ENCODE measurements at regions not wholly inside any gene's neighbourhood (a gene's known extent, or its start where the extent isn't known, plus 50 kb on each side); places are given as distances from the start of the nearest gene placed in this dataset.
A peak's percentile ranks its signal among the peaks of the same experiment; 100 is the strongest.
"Not testable (repeated sequence)": the region's sequence is repeated elsewhere in the genome, so short reads cannot be mapped to it uniquely, and the experiment has no call there.

- no peaks in the 10 kb centered on the region for H3K9me3 Mint-ChIP-seq
- H3K36me3 Mint-ChIP-seq (ENCODE audit: insufficient read depth): no peaks in the 10 kb centered on the region
- no peak overlapping the region for H3K27ac Mint-ChIP-seq (ENCODE audit: low read depth)
- H3K4me1 Mint-ChIP-seq: no peaks in the 10 kb centered on the region
- ATAC-seq (replicated peaks; ENCODE audit: extremely low read depth, poor library complexity, severe bottlenecking) (no peak), DNase-seq (ENCODE audit: low spot score in 2 of 2) (no peak)
- no peak overlapping the region for H3K4me3 Mint-ChIP-seq
- H3K27me3 Mint-ChIP-seq: peaks cover 55% of the 10 kb centered on the region
Measured at GRCh38 chr10:29820890-29821461, 186.2 kb upstream of the SVIL start.

DNA sequence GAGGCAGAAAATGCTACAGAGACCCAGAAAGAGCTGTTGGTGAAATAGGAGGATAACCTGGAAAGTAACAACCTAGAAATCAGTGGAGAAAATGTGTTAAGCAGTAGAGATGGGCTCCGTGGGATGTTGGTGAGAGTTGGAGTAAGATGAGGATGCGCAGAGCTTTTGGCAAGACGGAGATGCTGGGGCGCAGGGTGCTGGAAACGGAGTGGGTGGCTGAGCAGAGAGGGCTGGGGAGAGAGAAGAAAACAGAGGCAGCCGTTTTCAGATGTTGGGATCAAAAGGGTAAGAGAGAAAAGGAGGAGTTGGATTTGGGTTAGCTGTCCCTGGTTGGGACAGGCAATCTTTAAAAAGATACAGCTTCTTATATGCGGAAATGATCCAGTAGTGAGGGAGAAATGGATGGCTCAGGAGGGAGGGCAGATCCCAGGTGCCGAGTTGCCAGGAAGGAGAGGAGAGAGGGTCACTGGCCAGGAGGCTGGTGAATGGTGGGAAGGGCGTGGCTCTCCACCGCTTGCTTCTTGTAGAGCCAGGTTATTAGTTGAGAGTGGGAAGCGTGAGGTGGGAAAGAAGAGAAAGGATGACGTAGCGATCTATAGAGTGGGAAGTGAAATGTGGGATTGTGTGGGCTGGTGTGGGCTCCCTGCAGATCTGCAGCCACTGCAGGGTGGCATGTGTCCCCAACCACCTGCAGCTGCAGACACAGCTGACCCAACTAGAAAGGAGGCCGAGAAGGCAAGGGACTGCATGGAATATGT is 182.2 kb upstream of the SVIL start:
- Mint-ChIP-seq H3K27me3 (peaks cover 44% of the 10 kb centered on the region), H3K4me1 (no peaks in the 10 kb centered on the region), H3K9me3 (no peaks in the 10 kb centered on the region), H3K4me3 (no peak overlapping the region), H3K36me3 (ENCODE audit: insufficient read depth) (no peaks in the 10 kb centered on the region), H3K27ac (ENCODE audit: low read depth) (no peak overlapping the region)
- ATAC-seq (replicated peaks; ENCODE audit: extremely low read depth, poor library complexity, severe bottlenecking) (no peak), DNase-seq (ENCODE audit: low spot score in 2 of 2) (no peak)

DNA sequence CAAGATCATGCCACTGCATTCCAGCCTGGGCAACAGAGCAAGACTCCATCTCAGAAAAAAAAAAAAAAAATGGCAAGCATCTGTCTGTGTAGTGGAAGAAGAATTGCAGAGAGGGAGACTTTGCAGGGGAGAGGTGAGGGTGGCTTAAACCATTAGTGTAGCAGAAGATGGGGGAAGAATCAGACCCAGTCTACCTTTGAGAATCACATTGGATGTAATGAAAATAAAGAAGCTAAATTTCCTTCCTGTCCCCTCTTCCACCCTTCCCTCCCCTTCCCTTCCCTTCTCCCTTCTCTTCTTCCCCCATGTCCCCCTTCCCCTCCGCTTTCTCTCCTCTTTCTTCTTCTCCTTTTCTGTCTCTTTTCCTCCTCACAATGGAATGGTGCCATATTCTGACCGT is 180.8 kb upstream of the SVIL start:
- H3K27ac Mint-ChIP-seq (ENCODE audit: low read depth): no peak overlapping the region
- H3K4me3 Mint-ChIP-seq: no peak overlapping the region
- ATAC-seq (replicated peaks; ENCODE audit: extremely low read depth, poor library complexity, severe bottlenecking): no peak
- no peaks in the 10 kb centered on the region for H3K36me3 Mint-ChIP-seq (ENCODE audit: insufficient read depth)
- H3K27me3 Mint-ChIP-seq: peaks cover 39% of the 10 kb centered on the region
- H3K4me1 Mint-ChIP-seq: no peaks in the 10 kb centered on the region
- no peaks in the 10 kb centered on the region for H3K9me3 Mint-ChIP-seq
- no peak for DNase-seq (ENCODE audit: low spot score in 2 of 2)

GRCh38 chr10:29811751-29812427 is 177.1 kb upstream of the SVIL start:
- Mint-ChIP-seq H3K4me3 (no peak overlapping the region), H3K36me3 (ENCODE audit: insufficient read depth) (no peaks in the 10 kb centered on the region), H3K27me3 (peaks cover 59% of the 10 kb centered on the region), H3K27ac (ENCODE audit: low read depth) (no peak overlapping the region), H3K4me1 (no peaks in the 10 kb centered on the region), H3K9me3 (no peaks in the 10 kb centered on the region)
- DNase-seq (ENCODE audit: low spot score in 2 of 2) (peak in 1 of 2 donors; percentile 12), ATAC-seq (replicated peaks; ENCODE audit: extremely low read depth, poor library complexity, severe bottlenecking) (peak; percentile 84)

DNA sequence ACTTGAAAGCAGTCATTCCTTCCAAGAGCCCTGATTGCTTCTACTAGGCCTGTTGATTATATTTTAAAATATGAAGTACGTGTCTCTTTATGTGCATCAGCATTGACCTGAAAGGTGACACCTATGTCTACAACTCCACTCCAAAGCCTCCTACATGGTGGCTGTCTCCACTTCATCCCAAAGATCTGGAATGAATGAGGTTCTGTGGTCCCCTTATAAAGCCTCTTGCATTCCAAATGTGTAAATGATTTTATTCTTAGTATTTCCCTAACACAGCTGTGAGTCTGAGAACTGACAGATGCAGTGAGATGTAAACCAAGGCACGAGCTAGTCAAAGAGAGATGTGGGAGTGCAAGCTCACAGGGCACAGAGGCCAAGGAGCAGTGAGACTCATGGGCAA is 176.0 kb upstream of the SVIL start:
- peaks cover 55% of the 10 kb centered on the region for H3K27me3 Mint-ChIP-seq
- no peak overlapping the region for H3K4me3 Mint-ChIP-seq
- ATAC-seq (replicated peaks; ENCODE audit: extremely low read depth, poor library complexity, severe bottlenecking) (no peak), DNase-seq (ENCODE audit: low spot score in 2 of 2) (no peak)
- H3K4me1 Mint-ChIP-seq: no peaks in the 10 kb centered on the region
- peak overlapping the region; percentile 20 for H3K27ac Mint-ChIP-seq (ENCODE audit: low read depth)
- no peaks in the 10 kb centered on the region for H3K9me3 Mint-ChIP-seq
- H3K36me3 Mint-ChIP-seq (ENCODE audit: insufficient read depth): no peaks in the 10 kb centered on the region

GRCh38 chr10:29810231-29810630 is 175.5 kb upstream of the SVIL start:
- DNase-seq (ENCODE audit: low spot score in 2 of 2); H3K36me3 Mint-ChIP-seq (ENCODE audit: insufficient read depth); ATAC-seq (replicated peaks; ENCODE audit: extremely low read depth, poor library complexity, severe bottlenecking); H3K4me3 Mint-ChIP-seq; H3K9me3 Mint-ChIP-seq; H3K27ac Mint-ChIP-seq (ENCODE audit: low read depth); H3K4me1 Mint-ChIP-seq: not testable (repeated sequence)
- peaks cover 61% of the 10 kb centered on the region for H3K27me3 Mint-ChIP-seq

DNA sequence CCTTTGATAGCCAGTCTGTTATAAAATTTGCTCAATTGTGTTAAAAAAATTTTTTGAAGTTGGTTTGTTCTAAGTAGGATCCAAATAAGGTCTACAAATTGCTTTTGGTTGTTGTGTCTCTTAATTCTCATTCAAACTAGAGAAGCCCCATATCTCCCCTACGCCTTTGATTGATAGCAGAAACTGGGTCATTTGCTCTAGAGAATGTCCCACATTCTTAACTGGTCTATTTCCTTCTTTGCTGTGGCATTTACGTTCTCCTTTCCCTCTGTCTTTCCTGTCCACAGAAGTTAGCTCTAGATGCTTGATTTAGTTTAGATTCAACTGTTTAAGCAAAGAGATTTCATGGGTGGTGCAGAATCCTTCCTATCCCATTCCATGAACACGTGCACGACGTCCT is 174.6 kb upstream of the SVIL start:
- Mint-ChIP-seq H3K27ac (ENCODE audit: low read depth) (no peak overlapping the region), H3K36me3 (ENCODE audit: insufficient read depth) (no peaks in the 10 kb centered on the region), H3K4me3 (no peak overlapping the region), H3K27me3 (peaks cover 60% of the 10 kb centered on the region), H3K9me3 (no peaks in the 10 kb centered on the region), H3K4me1 (no peaks in the 10 kb centered on the region)
- DNase-seq (ENCODE audit: low spot score in 2 of 2): no peak
- no peak for ATAC-seq (replicated peaks; ENCODE audit: extremely low read depth, poor library complexity, severe bottlenecking)

- no peak for DNase-seq (ENCODE audit: low spot score in 2 of 2)
- H3K4me3 Mint-ChIP-seq: no peak overlapping the region
Measured at GRCh38 chr10:29807163-29807806, 172.5 kb upstream of the SVIL start.

DNA sequence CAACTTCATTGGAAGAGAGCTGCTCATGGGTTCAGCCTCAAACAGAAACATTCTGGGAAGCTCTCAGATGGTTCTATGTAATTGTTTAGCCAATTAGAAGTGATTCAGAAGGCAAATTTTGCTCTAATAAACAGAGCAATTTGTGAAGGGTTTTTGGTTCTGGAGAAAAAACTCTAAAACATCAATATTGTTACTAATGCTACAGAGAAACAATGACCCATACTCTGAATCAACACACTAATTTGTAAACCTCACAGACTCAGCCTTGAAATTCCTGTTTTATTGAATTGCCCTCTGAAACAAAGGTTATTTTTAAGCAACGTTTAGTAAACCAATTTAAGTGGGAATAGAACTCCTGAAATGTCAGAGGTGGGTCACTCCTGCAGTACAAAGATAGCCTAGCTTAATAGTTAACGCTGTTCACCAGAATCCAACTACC is 171.6 kb upstream of the SVIL start:
- no peak overlapping the region for H3K4me3 Mint-ChIP-seq
- no peaks in the 10 kb centered on the region for H3K36me3 Mint-ChIP-seq (ENCODE audit: insufficient read depth)
- DNase-seq (ENCODE audit: low spot score in 2 of 2): no peak
- no peak for ATAC-seq (replicated peaks; ENCODE audit: extremely low read depth, poor library complexity, severe bottlenecking)
- H3K27me3 Mint-ChIP-seq: peaks cover 60% of the 10 kb centered on the region
- H3K9me3 Mint-ChIP-seq: no peaks in the 10 kb centered on the region
- no peaks in the 10 kb centered on the region for H3K4me1 Mint-ChIP-seq
- H3K27ac Mint-ChIP-seq (ENCODE audit: low read depth): no peak overlapping the region

More at GRCh38 chr10:29807163-29807806, 172.5 kb upstream of the SVIL start:
- no peak for ATAC-seq (replicated peaks; ENCODE audit: extremely low read depth, poor library complexity, severe bottlenecking)
- H3K36me3 Mint-ChIP-seq (ENCODE audit: insufficient read depth): no peaks in the 10 kb centered on the region
- H3K27me3 Mint-ChIP-seq: peaks cover 52% of the 10 kb centered on the region
- no peaks in the 10 kb centered on the region for H3K9me3 Mint-ChIP-seq
- no peaks in the 10 kb centered on the region for H3K4me1 Mint-ChIP-seq
- H3K27ac Mint-ChIP-seq (ENCODE audit: low read depth): no peak overlapping the region

- Mint-ChIP-seq H3K27me3 (peaks cover 55% of the 10 kb centered on the region), H3K27ac (ENCODE audit: low read depth) (no peak overlapping the region), H3K36me3 (ENCODE audit: insufficient read depth) (no peaks in the 10 kb centered on the region), H3K9me3 (no peaks in the 10 kb centered on the region), H3K4me1 (no peaks in the 10 kb centered on the region), H3K4me3 (no peak overlapping the region)
- DNase-seq (ENCODE audit: low spot score in 2 of 2) (no peak), ATAC-seq (replicated peaks; ENCODE audit: extremely low read depth, poor library complexity, severe bottlenecking) (no peak)
Measured at GRCh38 chr10:29805134-29805723, 170.5 kb upstream of the SVIL start.

DNA sequence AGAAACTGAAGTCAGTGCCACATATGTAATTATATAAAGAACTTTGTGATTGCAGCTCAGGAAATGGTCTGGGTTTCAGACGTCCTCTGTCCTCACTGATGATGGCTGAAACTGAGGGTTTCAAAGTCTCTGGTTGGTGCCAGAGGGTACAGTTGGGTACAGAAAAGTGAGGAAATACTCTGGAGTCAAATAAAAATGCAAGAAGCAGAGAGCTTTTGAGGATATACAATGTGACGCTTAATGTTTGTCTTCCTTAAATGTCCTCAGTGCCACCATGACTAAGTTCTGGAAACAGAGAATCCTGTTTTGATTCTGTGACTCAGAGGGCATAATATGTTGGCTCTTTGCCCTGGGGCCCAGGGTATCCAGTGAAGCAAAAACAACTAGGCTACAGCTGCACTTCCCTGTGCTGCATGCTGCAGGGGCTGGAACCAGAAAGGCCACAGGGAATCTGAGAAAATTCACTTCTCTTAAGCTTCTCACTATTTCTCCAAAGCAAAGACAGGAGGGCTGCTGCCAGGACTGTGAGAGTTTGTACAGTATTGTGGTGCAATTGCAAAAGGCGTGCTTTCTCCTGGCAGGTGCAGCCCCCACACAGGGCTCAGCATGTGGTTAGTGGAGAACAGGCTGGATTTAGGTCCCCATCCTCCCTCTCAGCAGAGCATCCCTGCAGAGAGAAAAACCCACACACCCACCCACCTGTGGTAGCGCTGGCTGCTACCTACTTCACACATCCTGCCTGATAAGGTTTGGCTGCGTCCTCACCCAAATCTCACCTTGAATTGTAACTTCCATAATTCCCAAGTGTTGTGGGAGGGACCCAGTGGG is 169.5 kb upstream of the SVIL start:
- H3K4me3 Mint-ChIP-seq: no peak overlapping the region
- no peaks in the 10 kb centered on the region for H3K36me3 Mint-ChIP-seq (ENCODE audit: insufficient read depth)
- no peaks in the 10 kb centered on the region for H3K9me3 Mint-ChIP-seq
- H3K4me1 Mint-ChIP-seq: no peaks in the 10 kb centered on the region
- H3K27ac Mint-ChIP-seq (ENCODE audit: low read depth): no peak overlapping the region
- ATAC-seq (replicated peaks; ENCODE audit: extremely low read depth, poor library complexity, severe bottlenecking): no peak
- DNase-seq (ENCODE audit: low spot score in 2 of 2): no peak
- H3K27me3 Mint-ChIP-seq: peaks cover 45% of the 10 kb centered on the region

GRCh38 chr10:29802171-29802570 is 167.4 kb upstream of the SVIL start:
- ATAC-seq (replicated peaks; ENCODE audit: extremely low read depth, poor library complexity, severe bottlenecking): no peak
- Mint-ChIP-seq H3K4me1 (no peaks in the 10 kb centered on the region), H3K36me3 (ENCODE audit: insufficient read depth) (no peaks in the 10 kb centered on the region)

More at GRCh38 chr10:29802171-29802570, 167.4 kb upstream of the SVIL start:
- Mint-ChIP-seq H3K4me3 (no peak overlapping the region), H3K9me3 (no peaks in the 10 kb centered on the region), H3K27ac (ENCODE audit: low read depth) (no peak overlapping the region), H3K27me3 (peaks cover 39% of the 10 kb centered on the region)
- DNase-seq (ENCODE audit: low spot score in 2 of 2): no peak

All from central memory CD8-positive, alpha-beta T cell (primary cell).